ENCODE measurements at regions not wholly inside any gene's neighbourhood (a gene's known extent, or its start where the extent isn't known, plus 50 kb on each side); places are given as distances from the start of the nearest gene placed in this dataset.

- no peak for TF ChIP-seq CTCF (conservative IDR thresholded peaks at IDR 0.05; ENCODE audit: low read depth, low read length)
- no peak overlapping the region for H3K4me3 ChIP-seq (ENCODE audit: low read depth, low read length)
- DNase-seq (ENCODE audit: low read depth), result no peak
Observed at GRCh38 chr10:43849551-43849950, 200.9 kb upstream of the ZNF32 start.

- DNase-seq (ENCODE audit: low read depth), result no peak
- TF ChIP-seq CTCF (conservative IDR thresholded peaks at IDR 0.05; ENCODE audit: low read depth, low read length), result no peak
- H3K4me3 ChIP-seq (ENCODE audit: low read depth, low read length), result no peak overlapping the region
Observed at GRCh38 chr10:43846968-43847367, 198.3 kb upstream of the ZNF32 start.

GRCh38 chr10:43846187-43846680 lies 197.6 kb upstream of the ZNF32 start:
- H3K4me3 ChIP-seq (ENCODE audit: low read depth, low read length), result peak overlapping the region; percentile 27
- peak; percentile 54 for DNase-seq (ENCODE audit: low read depth)
- TF ChIP-seq CTCF (conservative IDR thresholded peaks at IDR 0.05; ENCODE audit: low read depth, low read length), result peak; percentile 5

GRCh38 chr10:43845121-43845520 lies 196.4 kb upstream of the ZNF32 start:
- no peak overlapping the region for H3K4me3 ChIP-seq (ENCODE audit: low read depth, low read length)
- DNase-seq (ENCODE audit: low read depth), result no peak
- TF ChIP-seq CTCF (conservative IDR thresholded peaks at IDR 0.05; ENCODE audit: low read depth, low read length), result no peak

GRCh38 chr10:43844221-43844620 lies 195.5 kb upstream of the ZNF32 start:
- no peak overlapping the region for H3K4me3 ChIP-seq (ENCODE audit: low read depth, low read length)
- DNase-seq (ENCODE audit: low read depth), result no peak
- no peak for TF ChIP-seq CTCF (conservative IDR thresholded peaks at IDR 0.05; ENCODE audit: low read depth, low read length)

- peak; percentile 70 for DNase-seq (ENCODE audit: low read depth)
- TF ChIP-seq CTCF (conservative IDR thresholded peaks at IDR 0.05; ENCODE audit: low read depth, low read length), result no peak
- no peak overlapping the region for H3K4me3 ChIP-seq (ENCODE audit: low read depth, low read length)
Observed at GRCh38 chr10:43843321-43844101, 194.8 kb upstream of the ZNF32 start.

GRCh38 chr10:43842496-43842895 lies 193.8 kb upstream of the ZNF32 start:
- H3K4me3 ChIP-seq (ENCODE audit: low read depth, low read length), result no peak overlapping the region
- no peak for TF ChIP-seq CTCF (conservative IDR thresholded peaks at IDR 0.05; ENCODE audit: low read depth, low read length)
- DNase-seq (ENCODE audit: low read depth), result no peak

Data from choroid plexus epithelial cell (primary cell).